ENCODE measurements at regions not wholly inside any gene's neighbourhood (a gene's known extent, or its start where the extent isn't known, plus 50 kb on each side); places are given as distances from the start of the nearest gene placed in this dataset.

DNA sequence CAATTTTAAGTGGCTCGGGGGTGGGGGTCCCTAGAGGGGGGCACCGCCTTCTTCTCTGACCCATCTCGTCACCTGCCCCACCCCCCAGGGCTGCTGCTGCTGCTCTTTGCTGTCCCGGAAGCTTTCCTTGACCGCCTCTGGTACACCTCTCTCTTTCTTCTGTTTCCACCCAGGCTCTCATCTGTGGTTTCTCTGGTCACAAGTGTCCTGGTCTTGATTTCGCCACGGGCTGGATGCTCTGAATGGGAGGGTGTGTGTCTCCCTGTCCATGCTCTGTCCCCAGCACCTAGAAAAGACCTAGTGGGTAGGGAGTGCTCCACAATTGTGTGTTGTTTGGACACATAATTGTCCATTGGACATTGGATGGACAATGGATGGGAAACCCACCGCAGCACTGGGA lies 134.7 kb upstream of the CIBAR2 start:
- no peak overlapping the region for H3K4me3 Mint-ChIP-seq

DNA sequence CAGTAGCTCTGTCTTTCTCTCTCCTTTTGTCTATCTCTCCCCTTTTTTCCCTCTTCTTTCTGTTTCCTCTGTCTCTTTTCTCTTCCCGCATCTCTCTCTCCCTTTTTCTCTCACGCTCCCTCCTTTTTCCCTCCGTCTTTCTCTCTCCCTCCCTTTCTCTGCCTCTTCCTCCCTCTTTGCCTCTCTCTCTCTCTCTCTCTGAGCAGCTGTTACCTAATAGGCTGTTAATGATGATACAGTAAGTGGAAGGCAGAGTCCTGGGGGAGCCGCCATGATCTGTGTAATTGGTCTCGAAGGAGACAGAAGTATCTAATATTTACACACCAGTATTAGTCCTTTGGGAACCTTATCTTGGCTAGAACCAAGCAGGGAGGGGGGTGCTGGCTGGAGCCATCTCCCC lies 136.1 kb upstream of the CIBAR2 start:
- no peak overlapping the region for H3K4me3 Mint-ChIP-seq
- H3K9me3 Mint-ChIP-seq (ENCODE audit: insufficient read depth), result no peaks in the 10 kb centered on the region
- H3K27me3 Mint-ChIP-seq (ENCODE audit: low read depth), result peaks cover 6% of the 10 kb centered on the region
- no peaks in the 10 kb centered on the region for H3K36me3 Mint-ChIP-seq (ENCODE audit: low read depth)
- ChIA-PET CTCF (no interaction called here), POLR2A (interaction anchor here (0.7 kb wide), 1 partner anchor 652 kb away, joined by 3 read pairs; no protein-coding TSS in a partner anchor)
- no peak overlapping the region for H3K27ac Mint-ChIP-seq
- DNase-seq (no peak), ATAC-seq (no peak)
- peaks cover 19% of the 10 kb centered on the region for H3K4me1 Mint-ChIP-seq (ENCODE audit: low read depth)

More for the DNA sequence above, 134.7 kb upstream of the CIBAR2 start:
- H3K27ac Mint-ChIP-seq, result no peak overlapping the region
- DNase-seq (no peak), ATAC-seq (no peak)
- H3K36me3 Mint-ChIP-seq (ENCODE audit: low read depth), result no peaks in the 10 kb centered on the region
- no peaks in the 10 kb centered on the region for H3K9me3 Mint-ChIP-seq (ENCODE audit: insufficient read depth)
- ChIA-PET POLR2A (no interaction called here), CTCF (no interaction called here)
- peaks cover 9% of the 10 kb centered on the region for H3K4me1 Mint-ChIP-seq (ENCODE audit: low read depth)
- H3K27me3 Mint-ChIP-seq (ENCODE audit: low read depth), result peaks cover 6% of the 10 kb centered on the region

DNA sequence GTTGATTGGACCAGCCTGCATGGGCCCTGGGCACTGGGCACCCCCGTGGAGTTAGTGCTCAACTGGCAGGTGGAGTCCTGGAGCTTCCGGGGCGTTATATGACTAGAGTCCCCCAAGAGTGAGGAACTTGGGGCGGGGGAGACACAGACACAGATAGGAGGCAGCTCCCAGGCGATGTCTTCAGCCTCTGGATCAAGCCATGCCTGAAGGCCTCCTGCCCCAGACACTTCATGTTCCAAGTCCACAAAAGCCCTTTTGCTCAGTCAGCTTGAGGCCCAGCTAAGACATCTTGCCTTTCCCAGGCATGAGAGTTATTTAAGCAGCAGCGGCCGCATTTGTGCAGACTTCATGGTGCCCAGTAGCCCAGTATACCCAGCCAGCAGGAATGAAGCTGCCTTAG lies 136.6 kb upstream of the CIBAR2 start:
- H3K27ac Mint-ChIP-seq, result no peak overlapping the region
- POLR2A ChIA-PET, result no interaction called here
- CTCF ChIA-PET, result interaction anchor here (1.1 to 1.2 kb wide), 2 partner anchors 49 to 134 kb away, joined by 3 read pairs; no protein-coding TSS in a partner anchor

DNA sequence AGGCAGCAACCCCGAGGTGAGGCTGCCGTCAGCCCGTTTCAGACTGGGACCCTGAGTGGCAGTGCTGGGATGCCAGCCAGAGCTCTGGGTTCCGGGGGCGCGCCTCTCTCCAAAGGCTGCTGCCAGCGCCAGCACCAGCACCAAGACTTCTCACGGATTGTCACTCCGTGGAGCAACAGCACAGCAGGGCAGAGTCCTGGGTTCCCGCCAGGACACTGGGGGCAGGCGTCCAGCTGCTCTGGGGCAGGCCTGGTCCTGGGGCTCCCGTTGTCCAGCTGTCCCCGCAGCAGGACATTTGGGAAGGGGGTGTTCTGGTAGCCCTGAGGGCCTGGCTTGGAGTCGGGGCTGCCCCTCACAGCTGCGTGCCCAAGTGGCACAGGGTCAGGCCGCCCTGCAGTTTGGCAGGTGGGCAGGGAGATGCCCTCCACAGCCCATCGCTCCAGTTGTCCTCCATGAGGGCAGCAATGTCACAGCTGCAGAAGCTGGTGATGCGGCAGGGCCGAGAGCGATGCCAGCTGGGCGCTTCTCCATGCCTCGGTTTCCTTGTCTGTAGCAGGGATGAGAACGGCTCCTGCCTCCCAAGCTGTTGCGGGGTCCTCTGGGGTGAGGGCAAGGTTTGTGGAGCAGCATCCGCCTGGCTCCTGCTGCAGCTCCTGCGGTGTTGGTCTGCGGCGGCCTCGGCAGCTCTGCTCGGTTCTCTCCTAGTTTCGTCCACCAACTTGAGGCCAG lies 137.3 kb upstream of the CIBAR2 start:
- CTCF ChIA-PET, result interaction anchor here (1.1 to 1.2 kb wide), 2 partner anchors 48 to 135 kb away, joined by 3 read pairs; no protein-coding TSS in a partner anchor
- H3K36me3 Mint-ChIP-seq (ENCODE audit: low read depth), result no peaks in the 10 kb centered on the region
- H3K4me1 Mint-ChIP-seq (ENCODE audit: low read depth), result peaks cover 27% of the 10 kb centered on the region
- ATAC-seq (no peak), DNase-seq (no peak)
- H3K4me3 Mint-ChIP-seq, result no peak overlapping the region
- no peak overlapping the region for H3K27ac Mint-ChIP-seq
- POLR2A ChIA-PET, result no interaction called here
- H3K27me3 Mint-ChIP-seq (ENCODE audit: low read depth), result peaks cover 5% of the 10 kb centered on the region
- no peaks in the 10 kb centered on the region for H3K9me3 Mint-ChIP-seq (ENCODE audit: insufficient read depth)

More for the DNA sequence above, 136.6 kb upstream of the CIBAR2 start:
- DNase-seq (no peak), ATAC-seq (no peak)
- Mint-ChIP-seq H3K27me3 (ENCODE audit: low read depth) (peaks cover 5% of the 10 kb centered on the region), H3K4me1 (ENCODE audit: low read depth) (peaks cover 24% of the 10 kb centered on the region), H3K9me3 (ENCODE audit: insufficient read depth) (no peaks in the 10 kb centered on the region), H3K36me3 (ENCODE audit: low read depth) (no peaks in the 10 kb centered on the region), H3K4me3 (no peak overlapping the region)

DNA sequence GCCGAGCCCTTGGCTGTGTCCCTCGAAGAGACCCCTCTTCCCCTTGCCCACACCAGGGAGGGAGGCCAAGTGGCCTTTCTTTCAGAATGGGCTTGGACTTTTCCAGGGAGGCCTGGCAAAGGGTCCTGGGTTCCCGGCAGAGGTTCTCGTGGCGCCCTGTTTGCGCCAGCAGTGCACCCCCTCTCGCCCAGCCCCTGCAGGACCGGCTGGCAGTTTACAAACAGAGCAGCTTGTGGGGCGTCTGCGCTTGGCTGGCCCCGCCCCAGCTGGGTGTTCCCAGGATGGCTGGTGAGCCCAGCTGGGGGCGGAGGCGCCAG lies 137.8 kb upstream of the CIBAR2 start:
- ChIA-PET POLR2A (no interaction called here), CTCF (interaction anchor here (1.2 kb wide), 1 partner anchor 47 kb away, joined by 3 read pairs; no protein-coding TSS in a partner anchor)
- Mint-ChIP-seq H3K4me1 (ENCODE audit: low read depth) (peaks cover 27% of the 10 kb centered on the region), H3K4me3 (no peak overlapping the region), H3K27me3 (ENCODE audit: low read depth) (peaks cover 5% of the 10 kb centered on the region), H3K27ac (no peak overlapping the region), H3K9me3 (ENCODE audit: insufficient read depth) (no peaks in the 10 kb centered on the region), H3K36me3 (ENCODE audit: low read depth) (no peaks in the 10 kb centered on the region)
- ATAC-seq, result no peak
- DNase-seq, result no peak

DNA sequence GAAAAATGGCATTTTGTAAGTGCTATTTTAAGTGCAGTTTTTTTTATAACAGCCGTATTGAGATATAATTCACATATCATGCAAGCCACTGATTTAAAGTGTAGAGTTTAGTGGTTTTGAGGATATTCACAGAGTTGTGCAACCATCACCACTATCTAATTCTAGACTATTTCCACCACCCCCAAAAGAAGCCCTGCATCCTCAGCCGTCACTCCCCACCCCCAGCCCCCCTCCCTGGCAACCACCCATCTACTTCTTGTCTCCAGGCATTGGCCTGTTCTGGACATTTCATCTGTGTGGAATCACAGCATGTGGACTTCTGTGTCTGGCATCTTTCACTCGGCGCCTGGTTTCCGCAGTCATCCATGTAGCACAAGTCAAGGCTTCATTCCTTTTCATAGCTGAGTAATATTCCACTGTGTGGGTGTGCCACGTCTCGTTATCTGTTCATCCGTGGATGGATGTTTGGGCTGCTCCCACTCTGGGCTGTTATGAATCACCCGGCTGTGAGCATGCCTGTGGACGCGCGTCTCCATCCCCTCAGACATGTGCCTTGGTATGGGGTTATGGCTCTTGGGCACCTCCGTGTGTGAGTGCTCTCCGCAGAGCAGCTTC lies 138.4 kb upstream of the CIBAR2 start:
- peaks cover 25% of the 10 kb centered on the region for H3K4me1 Mint-ChIP-seq (ENCODE audit: low read depth)
- POLR2A ChIA-PET, result no interaction called here
- no peaks in the 10 kb centered on the region for H3K9me3 Mint-ChIP-seq (ENCODE audit: insufficient read depth)
- DNase-seq, result no peak
- CTCF ChIA-PET, result no interaction called here
- no peak overlapping the region for H3K4me3 Mint-ChIP-seq
- no peaks in the 10 kb centered on the region for H3K36me3 Mint-ChIP-seq (ENCODE audit: low read depth)
- ATAC-seq, result no peak
- H3K27me3 Mint-ChIP-seq (ENCODE audit: low read depth), result peaks cover 3% of the 10 kb centered on the region
- H3K27ac Mint-ChIP-seq, result no peak overlapping the region

DNA sequence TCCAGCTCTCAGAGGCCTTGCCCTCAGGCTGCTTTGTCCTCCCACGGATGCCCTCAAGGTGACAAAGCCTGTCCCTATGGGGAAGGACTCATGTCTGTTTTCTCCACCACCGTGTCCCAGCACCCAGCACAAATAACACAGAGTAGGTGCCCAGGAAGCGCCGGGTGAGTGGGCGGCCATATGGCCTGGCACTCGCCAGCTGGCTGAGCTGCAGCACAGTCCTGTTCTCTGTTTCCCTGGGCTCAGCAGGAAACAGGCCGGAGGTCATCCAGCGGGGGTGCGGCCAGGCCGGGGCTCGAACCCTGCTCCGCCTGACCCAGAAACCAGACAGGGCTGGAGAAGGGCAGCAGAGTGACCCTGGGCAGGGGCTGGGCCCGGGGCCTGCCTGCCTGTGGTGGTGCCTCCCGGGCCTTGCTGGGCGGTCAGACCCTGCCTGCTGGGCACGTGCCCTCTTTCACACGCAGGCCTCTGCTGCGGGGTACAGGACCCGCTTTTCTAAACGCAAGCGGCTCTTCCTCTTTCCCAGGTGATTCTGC lies 139.0 kb upstream of the CIBAR2 start:
- peaks cover 23% of the 10 kb centered on the region for H3K4me1 Mint-ChIP-seq (ENCODE audit: low read depth)

DNA sequence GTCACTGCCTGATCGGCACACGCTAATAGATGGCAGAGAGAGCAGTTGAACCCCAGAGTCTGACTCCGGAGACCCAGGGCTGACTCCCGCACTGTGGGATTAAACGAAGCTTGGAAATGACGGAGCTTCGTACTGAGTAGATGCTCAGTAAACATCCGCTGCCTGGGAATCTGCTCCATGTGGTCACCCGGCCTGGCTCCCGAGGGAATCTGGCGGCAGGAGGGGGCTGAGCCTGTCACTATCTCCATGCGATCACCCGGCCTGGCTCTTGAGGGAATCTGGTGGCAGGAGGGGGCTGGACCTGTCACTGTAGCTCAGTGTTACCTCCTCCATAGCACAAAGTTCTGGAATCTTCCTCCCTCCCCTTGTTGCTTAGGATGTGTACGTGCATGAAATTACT lies 139.7 kb upstream of the CIBAR2 start:
- no peak for ATAC-seq
- Mint-ChIP-seq H3K9me3 (ENCODE audit: insufficient read depth) (no peaks in the 10 kb centered on the region), H3K4me1 (ENCODE audit: low read depth) (peaks cover 23% of the 10 kb centered on the region), H3K36me3 (ENCODE audit: low read depth) (no peaks in the 10 kb centered on the region), H3K27ac (peak overlapping the region; percentile 68), H3K4me3 (no peak overlapping the region), H3K27me3 (ENCODE audit: low read depth) (peaks cover 3% of the 10 kb centered on the region)
- DNase-seq, result no peak
- POLR2A ChIA-PET, result interaction anchor here (1.1 kb wide), 1 partner anchor 223 kb away, joined by 3 read pairs; no protein-coding TSS in a partner anchor
- CTCF ChIA-PET, result interaction anchor here (0.6 to 3.3 kb wide), 16 partner anchors 9 to 224 kb away, joined by 3 to 28 read pairs (median 5); no protein-coding TSS in a partner anchor

More for the DNA sequence above, 139.0 kb upstream of the CIBAR2 start:
- Mint-ChIP-seq H3K27ac (no peak overlapping the region), H3K9me3 (ENCODE audit: insufficient read depth) (no peaks in the 10 kb centered on the region), H3K36me3 (ENCODE audit: low read depth) (no peaks in the 10 kb centered on the region), H3K27me3 (ENCODE audit: low read depth) (peaks cover 3% of the 10 kb centered on the region), H3K4me3 (no peak overlapping the region)
- DNase-seq (no peak), ATAC-seq (no peak)
- ChIA-PET CTCF (interaction anchor here (1.2 to 3.3 kb wide), 4 partner anchors 24 to 146 kb away, joined by 4 to 25 read pairs (median 10); no protein-coding TSS in a partner anchor), POLR2A (no interaction called here)

DNA sequence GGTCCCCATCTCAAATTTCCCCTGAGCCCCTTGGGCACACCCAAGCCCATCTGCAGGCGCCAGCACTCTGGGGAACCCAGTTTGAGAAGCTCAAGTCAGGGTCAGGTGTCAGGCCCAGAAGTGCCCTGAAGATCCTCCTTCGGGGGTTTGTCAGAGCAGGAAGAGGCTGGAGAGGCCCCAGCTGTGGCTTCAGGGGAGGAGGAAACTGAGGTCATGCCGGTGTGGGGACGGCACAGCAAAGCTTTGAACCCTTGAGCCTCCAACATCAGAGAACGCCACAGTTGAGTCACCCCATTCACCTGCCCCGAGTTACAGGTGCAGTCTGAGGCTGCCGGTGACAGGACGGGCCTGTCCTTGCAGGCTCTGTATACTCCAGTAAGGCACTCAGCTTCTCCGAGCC lies 140.2 kb upstream of the CIBAR2 start:
- Mint-ChIP-seq H3K27me3 (ENCODE audit: low read depth) (peaks cover 4% of the 10 kb centered on the region), H3K9me3 (ENCODE audit: insufficient read depth) (no peaks in the 10 kb centered on the region), H3K36me3 (ENCODE audit: low read depth) (no peaks in the 10 kb centered on the region), H3K4me3 (no peak overlapping the region), H3K4me1 (ENCODE audit: low read depth) (peaks cover 23% of the 10 kb centered on the region), H3K27ac (peak overlapping the region; percentile 68)
- ChIA-PET CTCF (interaction anchor here (0.6 to 3.3 kb wide), 18 partner anchors 9 to 224 kb away, joined by 3 to 28 read pairs (median 4); no protein-coding TSS in a partner anchor), POLR2A (interaction anchor here (1.1 kb wide), 1 partner anchor 224 kb away, joined by 3 read pairs; no protein-coding TSS in a partner anchor)
- DNase-seq (peak; percentile 75), ATAC-seq (peak; percentile 66)

DNA sequence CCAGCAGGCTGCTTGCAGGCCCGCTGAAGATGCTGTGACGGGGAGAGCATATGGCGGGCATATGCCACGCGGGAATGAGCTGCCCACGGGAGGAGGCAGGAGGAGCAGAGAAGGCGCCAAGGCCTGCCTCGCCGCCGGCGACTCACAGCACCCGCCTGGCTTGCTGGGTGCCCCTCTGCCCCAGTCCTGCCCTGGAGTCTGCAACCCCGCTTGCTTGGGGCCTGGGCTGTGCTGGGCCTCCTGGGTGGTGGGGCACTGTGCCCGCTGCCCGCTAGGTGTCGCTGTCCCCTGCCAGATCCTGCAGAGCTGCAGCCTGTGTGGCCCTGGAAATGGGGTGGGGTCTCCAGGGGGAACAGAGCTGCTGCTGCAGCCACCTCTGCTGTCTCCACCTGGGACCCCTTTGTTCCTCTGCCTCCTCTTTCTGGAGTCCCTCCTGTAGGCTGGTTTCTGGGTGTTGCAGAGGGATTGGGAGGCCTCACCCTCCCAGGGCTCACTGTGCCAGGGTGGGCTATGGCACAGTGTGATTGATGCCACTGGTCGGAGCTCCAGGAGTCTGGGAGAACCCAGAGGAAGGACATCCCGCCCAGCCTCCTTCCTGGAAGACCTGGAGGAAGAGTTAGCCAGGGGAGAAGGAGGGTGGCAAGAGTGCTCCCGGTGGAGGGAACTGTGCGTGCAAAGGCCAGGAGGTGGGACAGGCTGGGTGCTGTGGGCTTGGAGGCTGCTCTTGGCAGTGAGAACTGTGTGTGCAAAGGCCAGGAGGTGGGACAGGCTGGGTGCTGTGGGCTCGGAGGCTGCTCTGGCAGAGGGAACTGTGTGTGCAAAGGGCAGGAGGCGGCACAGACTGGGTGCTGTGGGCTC lies 141.0 kb upstream of the CIBAR2 start:
- H3K36me3 Mint-ChIP-seq (ENCODE audit: low read depth), result no peaks in the 10 kb centered on the region
- peak; percentile 73 for DNase-seq
- POLR2A ChIA-PET, result interaction anchor here (0.7 to 1.1 kb wide), 2 partner anchors 14 to 225 kb away, joined by 3 read pairs; no protein-coding TSS in a partner anchor

DNA sequence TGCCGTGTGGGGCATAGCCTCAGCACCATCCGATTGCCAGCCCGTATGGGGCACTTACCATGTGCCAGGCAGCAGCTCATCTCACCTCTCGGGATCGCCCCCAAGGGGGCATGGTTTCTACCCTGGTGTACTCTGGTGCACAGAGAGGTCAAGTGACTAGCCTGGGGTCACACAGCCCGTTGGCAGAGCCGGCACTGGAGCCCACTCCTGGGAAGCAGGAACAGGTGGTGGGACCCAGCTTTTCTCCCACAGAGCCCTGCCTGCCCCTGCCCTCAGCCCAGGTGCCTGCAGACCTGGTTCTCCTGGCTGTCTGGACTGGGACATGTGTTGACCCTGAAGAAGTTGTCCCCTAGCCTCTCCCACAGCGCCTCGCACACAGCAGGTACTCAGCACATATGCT lies 141.8 kb upstream of the CIBAR2 start:
- peaks cover 23% of the 10 kb centered on the region for H3K4me1 Mint-ChIP-seq (ENCODE audit: low read depth)
- no peaks in the 10 kb centered on the region for H3K36me3 Mint-ChIP-seq (ENCODE audit: low read depth)
- CTCF ChIA-PET, result interaction anchor here (0.6 to 3.3 kb wide), 7 partner anchors 8 to 54 kb away, joined by 3 to 28 read pairs (median 8); no protein-coding TSS in a partner anchor
- no peak overlapping the region for H3K4me3 Mint-ChIP-seq
- H3K27me3 Mint-ChIP-seq (ENCODE audit: low read depth), result peaks cover 10% of the 10 kb centered on the region
- no peaks in the 10 kb centered on the region for H3K9me3 Mint-ChIP-seq (ENCODE audit: insufficient read depth)
- DNase-seq (no peak), ATAC-seq (no peak)
- H3K27ac Mint-ChIP-seq, result no peak overlapping the region
- POLR2A ChIA-PET, result interaction anchor here (0.7 kb wide), 1 partner anchor 14 kb away, joined by 3 read pairs; no protein-coding TSS in a partner anchor

More for the DNA sequence above, 141.0 kb upstream of the CIBAR2 start:
- Mint-ChIP-seq H3K4me3 (no peak overlapping the region), H3K27me3 (ENCODE audit: low read depth) (peaks cover 10% of the 10 kb centered on the region), H3K4me1 (ENCODE audit: low read depth) (peaks cover 23% of the 10 kb centered on the region), H3K27ac (no peak overlapping the region), H3K9me3 (ENCODE audit: insufficient read depth) (no peaks in the 10 kb centered on the region)
- CTCF ChIA-PET, result interaction anchor here (0.6 to 3.3 kb wide), 19 partner anchors 8 to 544 kb away, joined by 3 to 28 read pairs (median 4); no protein-coding TSS in a partner anchor
- peak; percentile 88 for ATAC-seq
